NB4 (cell line): ENCODE measurements at regions not wholly inside any gene's neighbourhood (a gene's known extent, or its start where the extent isn't known, plus 50 kb on each side); places are given as distances from the start of the nearest gene placed in this dataset.

ENCODE experiments used
- MYC ChIP-seq: IDR thresholded peaks from 2 replicates; pipeline ENCODE4 v1.6.1; 2011; ENCODE audit warnings: low read depth, low read length
- POLR2A ChIP-seq: IDR thresholded peaks from 2 replicates; pipeline ENCODE4 v1.6.1; 2011; ENCODE audit warnings: mild to moderate bottlenecking; ENCODE audit not compliant: insufficient read length; ENCODE audit errors: extremely low read depth
- TF ChIP-seq, protein P1 (sequence below): IDR thresholded peaks from one replicate; pipeline ENCODE4 v1.5.1; 2012; ENCODE audit warnings: low read depth, low read length
- TF ChIP-seq, protein P2 (sequence below): IDR thresholded peaks from 2 replicates; pipeline ENCODE4 v1.6.1; 2011; ENCODE audit warnings: low read depth, low read length

DNA sequence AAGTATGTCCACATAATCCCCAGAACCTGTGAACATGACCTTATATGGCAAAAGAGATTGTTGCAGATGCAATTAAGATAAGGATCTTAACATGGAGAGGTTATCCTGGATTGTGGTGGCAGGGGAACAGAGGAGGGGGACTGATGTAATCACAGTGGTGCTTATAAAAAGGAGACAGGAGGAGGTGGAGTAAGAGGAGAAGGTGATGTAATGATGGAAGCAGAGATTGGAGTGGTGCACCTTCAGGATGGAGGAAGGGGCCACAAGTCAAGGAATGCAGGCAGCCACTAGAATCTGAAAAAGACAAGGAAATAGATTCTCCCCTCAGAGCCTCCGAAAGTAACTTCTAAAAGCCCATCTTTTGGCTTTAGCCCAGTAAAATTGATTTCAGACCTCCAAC, 388.4 kb downstream of the BCOR start:
- no peak for TF ChIP-seq POLR2A
- TF ChIP-seq, protein P1, sequence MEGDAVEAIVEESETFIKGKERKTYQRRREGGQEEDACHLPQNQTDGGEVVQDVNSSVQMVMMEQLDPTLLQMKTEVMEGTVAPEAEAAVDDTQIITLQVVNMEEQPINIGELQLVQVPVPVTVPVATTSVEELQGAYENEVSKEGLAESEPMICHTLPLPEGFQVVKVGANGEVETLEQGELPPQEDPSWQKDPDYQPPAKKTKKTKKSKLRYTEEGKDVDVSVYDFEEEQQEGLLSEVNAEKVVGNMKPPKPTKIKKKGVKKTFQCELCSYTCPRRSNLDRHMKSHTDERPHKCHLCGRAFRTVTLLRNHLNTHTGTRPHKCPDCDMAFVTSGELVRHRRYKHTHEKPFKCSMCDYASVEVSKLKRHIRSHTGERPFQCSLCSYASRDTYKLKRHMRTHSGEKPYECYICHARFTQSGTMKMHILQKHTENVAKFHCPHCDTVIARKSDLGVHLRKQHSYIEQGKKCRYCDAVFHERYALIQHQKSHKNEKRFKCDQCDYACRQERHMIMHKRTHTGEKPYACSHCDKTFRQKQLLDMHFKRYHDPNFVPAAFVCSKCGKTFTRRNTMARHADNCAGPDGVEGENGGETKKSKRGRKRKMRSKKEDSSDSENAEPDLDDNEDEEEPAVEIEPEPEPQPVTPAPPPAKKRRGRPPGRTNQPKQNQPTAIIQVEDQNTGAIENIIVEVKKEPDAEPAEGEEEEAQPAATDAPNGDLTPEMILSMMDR: no peak
- TF ChIP-seq, protein P2, sequence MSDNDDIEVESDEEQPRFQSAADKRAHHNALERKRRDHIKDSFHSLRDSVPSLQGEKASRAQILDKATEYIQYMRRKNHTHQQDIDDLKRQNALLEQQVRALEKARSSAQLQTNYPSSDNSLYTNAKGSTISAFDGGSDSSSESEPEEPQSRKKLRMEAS: no peak
- no peak for TF ChIP-seq MYC
